Panc1 (cell line): ENCODE measurements at regions not wholly inside any gene's neighbourhood (a gene's known extent, or its start where the extent isn't known, plus 50 kb on each side); places are given as distances from the start of the nearest gene placed in this dataset.

Experiments used
- ATAC-seq: fragments of 200-7000 bp; cut with Tn5 transposase; 2 replicates; pipeline ENCODE4 v1.9.1; 2020; ENCODE audit warnings: mild to moderate bottlenecking, moderate library complexity
- BruUV-seq: library from RNA; stranded (reverse); fragments of 400-500 nt; replicated peaks from 2 replicates; lab custom pipeline; 2021; lab: Mats Ljungman, UMichigan
- CTCF ChIA-PET: fragments of 300-600 bp; sonication (Branson Sonifier 250); formaldehyde crosslinking; loops from one replicate; lab custom pipeline; 2022; ENCODE audit warnings: antibody characterized with exemption; lab: Charles Lee
- POLR2A ChIA-PET: fragments of 300-600 bp; sonication (Branson Sonifier 250); formaldehyde crosslinking; loops from one replicate; lab custom pipeline; 2022; ENCODE audit warnings: antibody characterized with exemption; lab: Charles Lee
- DNase-seq: peaks from one replicate; pipeline ENCODE4 v3.0.0-alpha.2; 2010; ENCODE audit warnings: low read depth, low spot score
- H3K27ac ChIP-seq: 2 replicates; pipeline ENCODE4 v1.5.1; 2011; ENCODE audit warnings: mild to moderate bottlenecking, low read length, inconsistent platforms
- H3K27me3 ChIP-seq: fragments of 200-500 bp; sonication (Bioruptor generic); 2 replicates; pipeline ENCODE4 v1.6.0; 2014; ENCODE audit warnings: low read length, inconsistent platforms; ENCODE audit not compliant: control insufficient read depth, insufficient read depth
- H3K36me3 ChIP-seq: fragments of 200-500 bp; sonication (Bioruptor generic); 2 replicates; pipeline ENCODE4 v1.5.1; 2014; ENCODE audit warnings: inconsistent platforms, mild to moderate bottlenecking, low read length, moderate library complexity; ENCODE audit not compliant: control insufficient read depth, insufficient read depth
- H3K4me1 ChIP-seq: 2 replicates; pipeline ENCODE4 v1.5.1; 2011; ENCODE audit warnings: inconsistent platforms, mild to moderate bottlenecking, low read length, moderate library complexity; ENCODE audit not compliant: control insufficient read depth, insufficient read depth
- H3K4me3 ChIP-seq, 2 experiments: 2 replicates each; pipeline ENCODE4 v1.5.1; 2011 to 2012; ENCODE audit warnings: low read depth in 2 of 2, low read length in 2 of 2, mild to moderate bottlenecking in 2 of 2, inconsistent platforms in 1 of 2, moderate library complexity in 1 of 2
- H3K9me3 ChIP-seq: fragments of 200-500 bp; sonication (Bioruptor generic); 2 replicates; pipeline ENCODE4 v1.5.1; 2014; ENCODE audit warnings: low read depth, mild to moderate bottlenecking, inconsistent platforms, low read length, moderate library complexity; ENCODE audit not compliant: control insufficient read depth, insufficient read depth
- CTCF ChIP-seq: fragments of 450-650 bp; IDR thresholded peaks from 2 replicates; pipeline ENCODE4 v1.5.1; 2017; ENCODE audit warnings: mild to moderate bottlenecking
- POLR2AphosphoS5 ChIP-seq: IDR thresholded peaks from 2 replicates; pipeline ENCODE4 v1.6.1; 2012; ENCODE audit warnings: mild to moderate bottlenecking, low read depth, low read length, moderate library complexity
- REST ChIP-seq, 2 experiments: IDR thresholded peaks; 2 replicates each; pipeline ENCODE4 v1.6.1; 2011 to 2012; ENCODE audit warnings: low read depth in 2 of 2, control low read depth in 1 of 2, low read length in 1 of 2, mild to moderate bottlenecking in 1 of 2, moderate library complexity in 1 of 2; ENCODE audit not compliant: insufficient read depth in 1 of 2
- SIN3A ChIP-seq: IDR thresholded peaks from 2 replicates; pipeline ENCODE4 v1.6.1; 2012; ENCODE audit warnings: low read depth, mild to moderate bottlenecking, low read length, moderate library complexity, borderline replicate concordance; ENCODE audit not compliant: insufficient read depth
- TCF7L2 ChIP-seq: IDR thresholded peaks from 2 replicates; pipeline ENCODE4 v1.6.1; 2011; ENCODE audit warnings: mild to moderate bottlenecking, low read depth, low read length, inconsistent platforms
- in situ Hi-C: cut with HindIII; loops from 2 replicates; pipeline ENCODE4 v1.10.0; 2016; ENCODE audit warnings: low sequenced_read_pairs, low pct_unique_long_range_greater_than_20kb
- intact Hi-C: fragments of 100-400 bp; cut with micrococcal nuclease; formaldehyde crosslinking; loops from one replicate; pipeline ENCODE4 v1.10.0; 2022; ENCODE audit not compliant: unreplicated experiment

GRCh38 chr2:63665846-63666475 lies 77.2 kb downstream of the MDH1 start:
- TF ChIP-seq CTCF (no peak), TCF7L2 (no peak), POLR2AphosphoS5 (no peak), SIN3A (no peak), REST (IDR thresholded peaks at IDR 0.05; ENCODE audit: insufficient read depth in 1 of 2, low read depth in 2 of 2, low read length in 1 of 2) (no peak)
- no peaks in the 10 kb centered on the region for H3K36me3 ChIP-seq
- POLR2A ChIA-PET = no interaction called here
- in situ Hi-C loops (no loop called here), intact Hi-C loops (no loop called here)
- no peaks in the 10 kb centered on the region for H3K9me3 ChIP-seq
- H3K27ac ChIP-seq = no peak overlapping the region
- H3K27me3 ChIP-seq = peaks cover 19% of the 10 kb centered on the region
- CTCF ChIA-PET = no interaction called here
- ATAC-seq = no peak
- no peak overlapping the region for H3K4me3 ChIP-seq
- no peak for DNase-seq
- H3K4me1 ChIP-seq = no peaks in the 10 kb centered on the region
- no TSS peak for BruUV-seq

- H3K27me3 ChIP-seq = peaks cover 20% of the 10 kb centered on the region
- ATAC-seq = no peak
- intact Hi-C loops = no loop called here
- no peaks in the 10 kb centered on the region for H3K36me3 ChIP-seq
- DNase-seq = no peak
- H3K4me1 ChIP-seq = no peaks in the 10 kb centered on the region
- CTCF ChIA-PET = no interaction called here
- H3K4me3 ChIP-seq = no peak overlapping the region
- TF ChIP-seq SIN3A = no peak
- no peak for TF ChIP-seq REST (IDR thresholded peaks at IDR 0.05; ENCODE audit: insufficient read depth in 1 of 2, low read depth in 2 of 2, low read length in 1 of 2)
- no peak for TF ChIP-seq POLR2AphosphoS5
- TF ChIP-seq CTCF = no peak
- no peak for TF ChIP-seq TCF7L2
- H3K9me3 ChIP-seq = no peaks in the 10 kb centered on the region
- in situ Hi-C loops = no loop called here
- no peak overlapping the region for H3K27ac ChIP-seq
- POLR2A ChIA-PET = no interaction called here
- no TSS peak for BruUV-seq
These were observed 78.5 kb downstream of the MDH1 start for GRCh38 chr2:63667132-63667700.
